SU-DHL-6 (cell line): ENCODE measurements at regions not wholly inside any gene's neighbourhood (a gene's known extent, or its start where the extent isn't known, plus 50 kb on each side); places are given as distances from the start of the nearest gene placed in this dataset.

ENCODE experiments used
- EZH2phosphoT487 ChIP-seq: fragments of 200-600 bp; sonication (generic), shearing (Covaris generic); conservative IDR thresholded peaks from 2 replicates; pipeline ENCODE4 v1.6.1; 2018; ENCODE audit warnings: mild to moderate bottlenecking, antibody characterized with exemption, low read length, moderate library complexity, mixed read lengths
- TF ChIP-seq, protein P1 (sequence below): fragments of 200-600 bp; sonication (generic); IDR thresholded peaks from one replicate; pipeline ENCODE4 v1.5.1; 2017; ENCODE audit warnings: antibody characterized with exemption, mild to moderate bottlenecking, low read length, moderate library complexity; ENCODE audit not compliant: insufficient read depth, poor library complexity, severe bottlenecking

- TF ChIP-seq, protein P1, sequence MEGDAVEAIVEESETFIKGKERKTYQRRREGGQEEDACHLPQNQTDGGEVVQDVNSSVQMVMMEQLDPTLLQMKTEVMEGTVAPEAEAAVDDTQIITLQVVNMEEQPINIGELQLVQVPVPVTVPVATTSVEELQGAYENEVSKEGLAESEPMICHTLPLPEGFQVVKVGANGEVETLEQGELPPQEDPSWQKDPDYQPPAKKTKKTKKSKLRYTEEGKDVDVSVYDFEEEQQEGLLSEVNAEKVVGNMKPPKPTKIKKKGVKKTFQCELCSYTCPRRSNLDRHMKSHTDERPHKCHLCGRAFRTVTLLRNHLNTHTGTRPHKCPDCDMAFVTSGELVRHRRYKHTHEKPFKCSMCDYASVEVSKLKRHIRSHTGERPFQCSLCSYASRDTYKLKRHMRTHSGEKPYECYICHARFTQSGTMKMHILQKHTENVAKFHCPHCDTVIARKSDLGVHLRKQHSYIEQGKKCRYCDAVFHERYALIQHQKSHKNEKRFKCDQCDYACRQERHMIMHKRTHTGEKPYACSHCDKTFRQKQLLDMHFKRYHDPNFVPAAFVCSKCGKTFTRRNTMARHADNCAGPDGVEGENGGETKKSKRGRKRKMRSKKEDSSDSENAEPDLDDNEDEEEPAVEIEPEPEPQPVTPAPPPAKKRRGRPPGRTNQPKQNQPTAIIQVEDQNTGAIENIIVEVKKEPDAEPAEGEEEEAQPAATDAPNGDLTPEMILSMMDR: no peak
- TF ChIP-seq EZH2phosphoT487: no peak
Observed at GRCh38 chr20:41783423-41784208, 165.4 kb upstream of the CHD6 start.
